Glomerular endothelial cell (primary cell): ENCODE measurements at regions not wholly inside any gene's neighbourhood (a gene's known extent, or its start where the extent isn't known, plus 50 kb on each side); places are given as distances from the start of the nearest gene placed in this dataset.

Experiments used
- DNase-seq: peaks from one replicate; pipeline ENCODE4 v3.0.0-alpha.2; 2011; ENCODE audit warnings: low read depth, low spot score; ENCODE audit errors: extremely low read depth

GRCh38 chr16:6349725-6350124 lies 982.9 kb upstream of the RBFOX1 start:
- no peak for DNase-seq

GRCh38 chr16:6345090-6345489 lies 987.6 kb upstream of the RBFOX1 start:
- no peak for DNase-seq

- DNase-seq, result no peak
Measured at GRCh38 chr16:6343157-6343556, 989.5 kb upstream of the RBFOX1 start.

- DNase-seq, result no peak
Measured at GRCh38 chr16:6341981-6342380, 990.7 kb upstream of the RBFOX1 start.

GRCh38 chr16:6335072-6335471 lies 997.6 kb upstream of the RBFOX1 start:
- DNase-seq, result no peak

GRCh38 chr16:6331770-6332169 lies 1000.9 kb upstream of the RBFOX1 start:
- DNase-seq, result no peak

GRCh38 chr16:6317934-6318333 lies 1014.7 kb upstream of the RBFOX1 start:
- no peak for DNase-seq

- no peak for DNase-seq
Measured at GRCh38 chr16:6309271-6309670, 1023.4 kb upstream of the RBFOX1 start.

- no peak for DNase-seq
Measured at GRCh38 chr16:6308176-6308575, 1024.5 kb upstream of the RBFOX1 start.

GRCh38 chr16:6300523-6300922 lies 1032.1 kb upstream of the RBFOX1 start:
- DNase-seq, result no peak

- DNase-seq, result no peak
Measured at GRCh38 chr16:6297666-6298410, 1034.8 kb upstream of the RBFOX1 start.

GRCh38 chr16:6286176-6286575 lies 1046.5 kb upstream of the RBFOX1 start:
- no peak for DNase-seq

GRCh38 chr16:6284731-6285130 lies 1047.9 kb upstream of the RBFOX1 start:
- DNase-seq, result no peak

- DNase-seq, result no peak
Measured at GRCh38 chr16:6281994-6282393, 1050.7 kb upstream of the RBFOX1 start.

- DNase-seq, result no peak
Measured at GRCh38 chr16:6281274-6281673, 1051.4 kb upstream of the RBFOX1 start.

GRCh38 chr16:6280055-6280454 lies 1052.6 kb upstream of the RBFOX1 start:
- DNase-seq, result no peak

- DNase-seq, result no peak
Measured at GRCh38 chr16:6279286-6279685, 1053.4 kb upstream of the RBFOX1 start.

GRCh38 chr16:6274351-6274750 lies 1058.3 kb upstream of the RBFOX1 start:
- DNase-seq, result no peak

GRCh38 chr16:6267682-6268081 lies 1065.0 kb upstream of the RBFOX1 start:
- DNase-seq, result no peak

GRCh38 chr16:6266703-6267102 lies 1065.9 kb upstream of the RBFOX1 start:
- DNase-seq, result no peak

GRCh38 chr16:6265968-6266367 lies 1066.7 kb upstream of the RBFOX1 start:
- DNase-seq, result no peak

- DNase-seq, result no peak
Measured at GRCh38 chr16:6258056-6258455, 1074.6 kb upstream of the RBFOX1 start.

- no peak for DNase-seq
Measured at GRCh38 chr16:6252541-6252940, 1080.1 kb upstream of the RBFOX1 start.
